H1 (cell line): ENCODE measurements at regions not wholly inside any gene's neighbourhood (a gene's known extent, or its start where the extent isn't known, plus 50 kb on each side); places are given as distances from the start of the nearest gene placed in this dataset.

Source experiments
- CTCF ChIA-PET: fragments of 300-600 bp; sonication (Branson Sonifier 250); formaldehyde crosslinking; loops from one replicate; lab custom pipeline; 2021; ENCODE audit not compliant: partially characterized antibody; lab: Charles Lee
- POLR2A ChIA-PET: fragments of 300-600 bp; sonication (Branson Sonifier 250); formaldehyde crosslinking; loops from one replicate; lab custom pipeline; 2021; ENCODE audit warnings: inconsistent platforms; ENCODE audit not compliant: partially characterized antibody; lab: Charles Lee
- DNase-seq, 2 experiments: peaks; one replicate each; pipeline versions ENCODE4 v3.0.0 to v3.0.0-alpha.2; 2010 to 2022; ENCODE audit warnings: low spot score in 2 of 2, low read depth in 1 of 2, mixed read lengths in 1 of 2
- FAIRE-seq: peaks from 2 replicates; lab custom pipeline; 2011; peaks lifted over from hg19 to GRCh38; lab: Jason Lieb, UNC
- H2AFZ ChIP-seq: 2 replicates; pipeline ENCODE4 v1.8.1; 2012; ENCODE audit warnings: low read length, inconsistent platforms
- H2AK5ac ChIP-seq: 2 replicates; pipeline ENCODE4 v1.6.1; 2013; ENCODE audit warnings: low read depth, low read length
- H2BK120ac ChIP-seq: replicated peaks from 2 replicates; pipeline ENCODE3; 2013; ENCODE audit warnings: low read depth, low read length, inconsistent platforms
- H2BK12ac ChIP-seq: 2 replicates; pipeline ENCODE4 v1.6.1; 2013; ENCODE audit warnings: low read depth, low read length
- H2BK15ac ChIP-seq: 2 replicates; pipeline ENCODE4 v1.6.1; 2013; ENCODE audit warnings: low read length
- H2BK20ac ChIP-seq: 2 replicates; pipeline ENCODE4 v1.6.1; 2013; ENCODE audit warnings: low read length
- H2BK5ac ChIP-seq: 2 replicates; pipeline ENCODE4 v1.6.1; 2013; ENCODE audit warnings: low read depth, low read length
- H3K14ac ChIP-seq: 2 replicates; pipeline ENCODE4 v1.6.1; 2013; ENCODE audit warnings: inconsistent platforms; ENCODE audit not compliant: insufficient read length
- H3K18ac ChIP-seq: 2 replicates; pipeline ENCODE4 v1.6.1; 2013; ENCODE audit warnings: low read length; ENCODE audit errors: extremely low read depth
- H3K23ac ChIP-seq: 2 replicates; pipeline ENCODE4 v1.6.1; 2013; ENCODE audit warnings: inconsistent platforms; ENCODE audit not compliant: insufficient read length
- H3K23me2 ChIP-seq: 2 replicates; pipeline ENCODE4 v1.6.1; 2013; ENCODE audit warnings: low read depth, low read length
- H3K27ac ChIP-seq: 2 replicates; pipeline ENCODE4 v1.6.1; 2011; ENCODE audit warnings: low read depth, low read length, inconsistent platforms
- H3K27me3 ChIP-seq, 4 experiments: replicated peaks in 1 of 4; 1 replicate in 1 of 4; 2 replicates in 3 of 4; pipeline versions ENCODE4 v1.6.1 to v1.8.1; 2011 to 2013; ENCODE audit warnings: low read length in 3 of 4, mild to moderate bottlenecking in 3 of 4, inconsistent platforms in 2 of 4, mixed read lengths in 2 of 4, moderate library complexity in 1 of 4; ENCODE audit not compliant: control insufficient read depth in 3 of 4, insufficient read depth in 3 of 4; ENCODE audit errors: extremely low read depth in 1 of 4
- H3K36me3 ChIP-seq, 4 experiments: 2 replicates each; pipeline versions ENCODE4 v1.6.1 to v1.8.1; 2011 to 2013; ENCODE audit warnings: mild to moderate bottlenecking in 4 of 4, low read length in 3 of 4, moderate library complexity in 2 of 4, control low read depth in 1 of 4, inconsistent platforms in 1 of 4; ENCODE audit not compliant: insufficient read depth in 4 of 4, control insufficient read depth in 2 of 4
- H3K4ac ChIP-seq: replicated peaks from 2 replicates; pipeline ENCODE3; 2013; ENCODE audit warnings: low read length, low read depth, mixed read lengths, inconsistent platforms; ENCODE audit not compliant: insufficient read length
- H3K4me1 ChIP-seq, 4 experiments: replicated peaks in 1 of 4; 1 replicate in 1 of 4; 2 replicates in 3 of 4; pipeline versions ENCODE4 v1.6.1 to v1.8.1; 2011 to 2013; ENCODE audit warnings: low read length in 3 of 4, inconsistent platforms in 2 of 4, mixed read lengths in 1 of 4; ENCODE audit not compliant: insufficient read depth in 4 of 4, control insufficient read depth in 3 of 4
- H3K4me2 ChIP-seq, 2 experiments: 2 replicates each; pipeline versions ENCODE4 v1.6.1 to v1.8.1; 2011 to 2013; ENCODE audit warnings: low read depth in 2 of 2, low read length in 2 of 2, control low read depth in 1 of 2, inconsistent platforms in 1 of 2, mild to moderate bottlenecking in 1 of 2; ENCODE audit not compliant: insufficient read depth in 1 of 2
- H3K4me3 ChIP-seq, 4 experiments: fragments of 200-600, 300-600 bp in 1 of 4; sonication (generic), shearing (Covaris generic), sonication (Bioruptor Twin) in 1 of 4; 2 replicates each; pipeline versions ENCODE4 v1.5.1 to v1.8.1; 2011 to 2016; ENCODE audit warnings: low read length in 4 of 4, low read depth in 3 of 4, control low read depth in 2 of 4, inconsistent platforms in 2 of 4, mild to moderate bottlenecking in 2 of 4, mixed read lengths in 1 of 4, moderate library complexity in 1 of 4; ENCODE audit not compliant: insufficient read depth in 2 of 4; ENCODE audit errors: extremely low read depth in 1 of 4
- H3K56ac ChIP-seq: replicated peaks from 2 replicates; pipeline ENCODE3; 2013; ENCODE audit warnings: low read depth, mild to moderate bottlenecking, mixed read lengths, low read length, inconsistent platforms; ENCODE audit not compliant: insufficient read length
- H3K79me1 ChIP-seq: 2 replicates; pipeline ENCODE4 v1.6.1; 2013; ENCODE audit warnings: low read depth, low read length, control low read depth
- H3K79me2 ChIP-seq, 2 experiments: 2 replicates each; pipeline versions ENCODE4 v1.6.1 to v1.8.1; 2012 to 2013; ENCODE audit warnings: low read length in 2 of 2, mild to moderate bottlenecking in 2 of 2, inconsistent platforms in 1 of 2; ENCODE audit not compliant: insufficient read depth in 2 of 2, control insufficient read depth in 1 of 2
- H3K9ac ChIP-seq, 4 experiments: replicated peaks in 1 of 4; 1 replicate in 1 of 4; 2 replicates in 3 of 4; pipeline versions ENCODE4 v1.6.1 to v1.8.1; 2011 to 2013; ENCODE audit warnings: low read depth in 3 of 4, low read length in 3 of 4, control low read depth in 2 of 4, mild to moderate bottlenecking in 2 of 4, moderate library complexity in 2 of 4, inconsistent platforms in 1 of 4; ENCODE audit errors: extremely low read depth in 1 of 4
- H3K9me3 ChIP-seq, 2 experiments: 2 replicates each; pipeline versions ENCODE4 v1.6.1 to v1.8.1; 2012 to 2013; ENCODE audit warnings: mild to moderate bottlenecking in 2 of 2, moderate library complexity in 2 of 2, control low read depth in 1 of 2, inconsistent platforms in 1 of 2, low read depth in 1 of 2, low read length in 1 of 2, mixed read lengths in 1 of 2; ENCODE audit not compliant: insufficient read depth in 2 of 2
- H4K20me1 ChIP-seq, 2 experiments: replicated peaks in 1 of 2; 2 replicates each; pipeline versions ENCODE3 to v1.8.1; 2011 to 2013; ENCODE audit warnings: inconsistent platforms in 2 of 2, low read length in 2 of 2, mild to moderate bottlenecking in 1 of 2; ENCODE audit not compliant: insufficient read depth in 2 of 2, control insufficient read depth in 1 of 2
- H4K5ac ChIP-seq: 2 replicates; pipeline ENCODE4 v1.6.1; 2013; ENCODE audit warnings: low read length, low read depth, mixed read lengths, inconsistent platforms; ENCODE audit not compliant: insufficient read length
- H4K8ac ChIP-seq: 2 replicates; pipeline ENCODE4 v1.8.0; 2013; ENCODE audit warnings: mild to moderate bottlenecking, moderate library complexity, low read length, inconsistent platforms; ENCODE audit not compliant: insufficient read depth; ENCODE audit errors: extremely low read depth
- H4K91ac ChIP-seq: replicated peaks from 2 replicates; pipeline ENCODE3; 2013; ENCODE audit warnings: low read length, mixed read lengths, inconsistent platforms; ENCODE audit not compliant: insufficient read length
- ATF3 ChIP-seq: IDR thresholded peaks from 2 replicates; pipeline ENCODE4 v1.6.1; 2011; ENCODE audit warnings: low read depth, mild to moderate bottlenecking, low read length; ENCODE audit not compliant: insufficient read depth
- CREB1 ChIP-seq: IDR thresholded peaks from 2 replicates; pipeline ENCODE4 v1.6.1; 2012; ENCODE audit warnings: inconsistent platforms
- JUN ChIP-seq: IDR thresholded peaks from 2 replicates; pipeline ENCODE4 v1.6.1; 2011; ENCODE audit warnings: low read depth, mild to moderate bottlenecking, improper control_type of control experiment, low read length
- MAX ChIP-seq: IDR thresholded peaks from 2 replicates; pipeline ENCODE4 v1.6.1; 2012; ENCODE audit warnings: inconsistent platforms
- POLR2A ChIP-seq, 2 experiments: IDR thresholded peaks; 1 replicate in 1 of 2; 2 replicates in 1 of 2; pipeline ENCODE4 v1.6.1; 2011; ENCODE audit warnings: low read depth in 2 of 2, low read length in 2 of 2, mild to moderate bottlenecking in 2 of 2; ENCODE audit errors: control extremely low read depth in 1 of 2
- SIN3A ChIP-seq, 2 experiments: IDR thresholded peaks in 1 of 2; conservative IDR thresholded peaks in 1 of 2; 2 replicates each; pipeline ENCODE4 v1.6.1; 2011 to 2012; ENCODE audit warnings: low read length in 2 of 2, improper control_type of control experiment in 1 of 2, low read depth in 1 of 2, mild to moderate bottlenecking in 1 of 2
- SRF ChIP-seq: IDR thresholded peaks from 2 replicates; pipeline ENCODE4 v1.6.1; 2011; ENCODE audit warnings: mild to moderate bottlenecking, low read depth, low read length, moderate library complexity
- SUZ12 ChIP-seq: fragments of 200-600 bp; sonication (generic); IDR thresholded peaks from 2 replicates; pipeline ENCODE4 v1.6.1; 2012; ENCODE audit warnings: mild to moderate bottlenecking, inconsistent platforms, low read length, moderate library complexity, mixed read lengths
- TAF1 ChIP-seq: IDR thresholded peaks from 2 replicates; pipeline ENCODE4 v1.6.1; 2011; ENCODE audit warnings: mild to moderate bottlenecking, low read depth, low read length
- TBP ChIP-seq: IDR thresholded peaks from 2 replicates; pipeline ENCODE4 v1.6.1; 2011; ENCODE audit warnings: low read depth, low read length, improper control_type of control experiment
- TEAD4 ChIP-seq: IDR thresholded peaks from 2 replicates; pipeline ENCODE4 v1.6.1; 2012; ENCODE audit warnings: low read depth, low read length, inconsistent platforms, mixed read lengths
- YY1 ChIP-seq: IDR thresholded peaks from 2 replicates; pipeline ENCODE4 v1.6.1; 2011; ENCODE audit warnings: low read depth, mild to moderate bottlenecking, low read length
- WGBS, 2 experiments: shearing (Covaris generic) in 1 of 2; methylation state at CpG; one replicate each; pipeline versions ENCODE4 v1.1.6 to v1.1.7; 2013 to 2015; ENCODE audit warnings: low lambda C conversion rate in 2 of 2, mixed read lengths in 2 of 2, inconsistent platforms in 1 of 2, low coverage in 1 of 2, missing lambda C conversion rate in 1 of 2; ENCODE audit not compliant: insufficient replicate concordance in 2 of 2, insufficient coverage in 1 of 2, insufficient read length in 1 of 2; ENCODE audit errors: extremely low coverage in 1 of 2, missing lambda C conversion rate in 1 of 2; 5-methylcytosine and 5-hydroxymethylcytosine counted together

- H3K4ac ChIP-seq = no peak overlapping the region
- no peak overlapping the region for H2BK15ac ChIP-seq
- peak overlapping the region; percentile 21; the same call in 1 of the 2 replicates for H3K18ac ChIP-seq
- POLR2A ChIA-PET = no interaction called here
- no peaks in the 10 kb centered on the region for H3K79me2 ChIP-seq
- H3K56ac ChIP-seq = no peak overlapping the region
- no peak overlapping the region for H4K5ac ChIP-seq
- no peak overlapping the region for H3K27ac ChIP-seq
- H3K4me1 ChIP-seq = peaks cover 0 to 7% (median 5%) of the 10 kb centered on the region in 4 experiments; a peak in 3 of 7 replicates
- no peak overlapping the region for H3K23ac ChIP-seq
- H3K9ac ChIP-seq = no peak overlapping the region
- no peak overlapping the region for H2AK5ac ChIP-seq
- H4K20me1 ChIP-seq = no peaks in the 10 kb centered on the region
- no peak overlapping the region for H4K8ac ChIP-seq
- no peak overlapping the region for H4K91ac ChIP-seq
- no peaks in the 10 kb centered on the region for H3K79me1 ChIP-seq
- DNase-seq = no peak
- H3K4me2 ChIP-seq = peak overlapping the region in 1 of 2 experiments; percentile 43; a peak in 1 of 4 replicates
- no peak overlapping the region for H2BK5ac ChIP-seq
- peak overlapping the region; percentile 75; the same call in 1 of the 2 replicates for H2AFZ ChIP-seq
- no peaks in the 10 kb centered on the region for H3K27me3 ChIP-seq
- no peak overlapping the region for H3K14ac ChIP-seq
- H2BK12ac ChIP-seq = no peak overlapping the region
- H2BK20ac ChIP-seq = no peak overlapping the region
- H3K23me2 ChIP-seq = no peaks in the 10 kb centered on the region
- no peak for FAIRE-seq
- H2BK120ac ChIP-seq = no peak overlapping the region
- CTCF ChIA-PET = interaction anchor here (0.6 to 0.9 kb wide), 2 partner anchors 85 to 150 kb away, joined by 3 read pairs; no protein-coding TSS in a partner anchor
- WGBS, 2 experiments = 84% methylated on average over 6 of the region's 6 CpGs; no CpG with 5 or more reads in 1 of the 2 experiments
- peaks cover 0 to 3% (median 0%) of the 10 kb centered on the region in 4 experiments; a peak in 1 of 8 replicates for H3K36me3 ChIP-seq
- no peaks in the 10 kb centered on the region for H3K9me3 ChIP-seq
- H3K4me3 ChIP-seq = no peak overlapping the region
- TF ChIP-seq TAF1 (no peak), YY1 (no peak), SIN3A (conservative IDR thresholded peaks at IDR 0.05 in 1 of 2, IDR thresholded peaks at IDR 0.05 in 1 of 2; ENCODE audit: low read depth in 1 of 2, low read length in 2 of 2) (no peak), JUN (no peak), TEAD4 (no peak), POLR2A (IDR thresholded peaks at IDR 0.05; ENCODE audit: control extremely low read depth in 1 of 2, low read depth in 2 of 2, low read length in 2 of 2) (no peak), SUZ12 (no peak), CREB1 (no peak), ATF3 (no peak), TBP (no peak), MAX (no peak), SRF (no peak)
Observed at GRCh38 chr12:5268424-5269210, 163.3 kb upstream of the NTF3 start.
